ENCODE measurements at regions not wholly inside any gene's neighbourhood (a gene's known extent, or its start where the extent isn't known, plus 50 kb on each side); places are given as distances from the start of the nearest gene placed in this dataset.
A peak's percentile ranks its signal among the peaks of the same experiment; 100 is the strongest.

GRCh38 chr12:107446476-107446875 is 239.1 kb upstream of the PWP1 start:
- Histone ChIP-seq H3K36me3 (ENCODE audit: control insufficient read depth in 2 of 2, insufficient read depth in 2 of 2, low read length in 1 of 2) (no peaks in the 10 kb centered on the region), H3K4me3 (ENCODE audit: low read length in 2 of 2) (no peak overlapping the region), H3K9me3 (ENCODE audit: control insufficient read depth in 2 of 2, insufficient read depth in 1 of 2, low read length in 1 of 2) (no peaks in the 10 kb centered on the region), H3K27me3 (ENCODE audit: control insufficient read depth in 2 of 2, insufficient read depth in 1 of 2, low read length in 1 of 2) (no peaks in the 10 kb centered on the region), H3K27ac (ENCODE audit: low read depth in 1 of 2, low read length in 1 of 2) (no peak overlapping the region), H3K4me1 (ENCODE audit: control insufficient read depth in 2 of 2, insufficient read depth in 2 of 2, low read length in 2 of 2) (no peaks in the 10 kb centered on the region)
- WGBS: 98% methylated on average over 3 of the region's 3 CpGs
- no peak for DNase-seq (ENCODE audit: low read depth in 6 of 9, low spot score in 9 of 9)

- DNase-seq (ENCODE audit: low read depth in 6 of 9, low spot score in 9 of 9): peak in 1 of 9 donors; percentile 13
- Histone ChIP-seq H3K27me3 (ENCODE audit: control insufficient read depth in 2 of 2, insufficient read depth in 1 of 2, low read length in 1 of 2) (no peaks in the 10 kb centered on the region), H3K4me1 (ENCODE audit: control insufficient read depth in 2 of 2, insufficient read depth in 2 of 2, low read length in 2 of 2) (no peaks in the 10 kb centered on the region), H3K4me3 (ENCODE audit: low read length in 2 of 2) (no peak overlapping the region), H3K9me3 (ENCODE audit: control insufficient read depth in 2 of 2, insufficient read depth in 1 of 2, low read length in 1 of 2) (no peaks in the 10 kb centered on the region), H3K36me3 (ENCODE audit: control insufficient read depth in 2 of 2, insufficient read depth in 2 of 2, low read length in 1 of 2) (no peaks in the 10 kb centered on the region), H3K27ac (ENCODE audit: low read depth in 1 of 2, low read length in 1 of 2) (no peak overlapping the region)
- WGBS: 96% methylated on average over 5 of the region's 5 CpGs
Measured at GRCh38 chr12:107447336-107447735, 238.3 kb upstream of the PWP1 start.

DNA sequence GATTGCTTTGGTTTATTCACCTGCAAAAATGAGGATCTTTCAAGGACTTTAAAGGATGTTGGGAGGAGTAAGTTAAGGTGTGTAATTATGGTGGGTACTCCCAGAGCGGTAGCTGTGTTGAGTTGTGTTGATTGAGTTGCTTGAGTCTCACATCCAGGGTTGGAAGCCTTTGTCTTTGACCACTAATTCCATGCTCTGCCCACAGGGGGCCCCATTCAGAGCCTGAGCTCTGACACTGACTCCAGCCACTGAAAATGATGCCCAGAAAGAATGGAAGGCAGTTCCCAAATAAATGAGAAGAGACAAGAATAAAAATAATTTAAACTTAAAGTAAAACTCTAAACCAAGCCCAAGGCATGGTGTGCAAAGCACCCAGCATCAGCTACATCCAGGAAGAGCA is 237.4 kb upstream of the PWP1 start:
- Histone ChIP-seq H3K4me3 (ENCODE audit: low read length in 2 of 2) (no peak overlapping the region), H3K27me3 (ENCODE audit: control insufficient read depth in 2 of 2, insufficient read depth in 1 of 2, low read length in 1 of 2) (no peaks in the 10 kb centered on the region), H3K36me3 (ENCODE audit: control insufficient read depth in 2 of 2, insufficient read depth in 2 of 2, low read length in 1 of 2) (no peaks in the 10 kb centered on the region), H3K4me1 (ENCODE audit: control insufficient read depth in 2 of 2, insufficient read depth in 2 of 2, low read length in 2 of 2) (no peaks in the 10 kb centered on the region), H3K27ac (ENCODE audit: low read depth in 1 of 2, low read length in 1 of 2) (no peak overlapping the region), H3K9me3 (ENCODE audit: control insufficient read depth in 2 of 2, insufficient read depth in 1 of 2, low read length in 1 of 2) (peaks cover 0 to 3% of the 10 kb centered on the region in 2 donors)
- 100% methylated on average over 1 of the region's 1 CpG for WGBS
- DNase-seq (ENCODE audit: low read depth in 6 of 9, low spot score in 9 of 9): no peak

DNA sequence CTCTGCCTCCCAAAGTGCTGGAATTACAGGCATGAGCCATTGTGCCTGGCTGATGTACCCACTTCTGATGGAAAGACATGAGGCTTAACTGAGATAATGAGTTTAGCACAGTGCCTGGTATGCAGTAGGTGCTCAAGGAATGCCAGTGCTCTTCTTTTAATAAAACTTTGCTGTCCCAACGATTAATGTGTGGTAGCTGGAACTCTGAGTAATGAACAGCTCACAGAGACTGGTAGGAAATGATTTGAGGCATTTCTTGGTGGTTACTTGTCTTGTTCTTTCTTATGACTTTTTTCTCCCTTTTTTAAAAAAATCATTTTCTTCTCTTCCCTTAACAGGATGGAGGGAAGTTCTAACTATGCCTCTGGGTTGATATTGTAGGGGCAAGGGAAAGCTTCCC is 235.7 kb upstream of the PWP1 start:
- Histone ChIP-seq H3K9me3 (ENCODE audit: control insufficient read depth in 2 of 2, insufficient read depth in 1 of 2, low read length in 1 of 2) (peaks cover 0 to 3% of the 10 kb centered on the region in 2 donors), H3K4me3 (ENCODE audit: low read length in 2 of 2) (no peak overlapping the region), H3K4me1 (ENCODE audit: control insufficient read depth in 2 of 2, insufficient read depth in 2 of 2, low read length in 2 of 2) (no peaks in the 10 kb centered on the region), H3K27me3 (ENCODE audit: control insufficient read depth in 2 of 2, insufficient read depth in 1 of 2, low read length in 1 of 2) (no peaks in the 10 kb centered on the region), H3K27ac (ENCODE audit: low read depth in 1 of 2, low read length in 1 of 2) (no peak overlapping the region), H3K36me3 (ENCODE audit: control insufficient read depth in 2 of 2, insufficient read depth in 2 of 2, low read length in 1 of 2) (no peaks in the 10 kb centered on the region)
- WGBS: 94% methylated on average over 1 of the region's 1 CpG
- no peak for DNase-seq (ENCODE audit: low read depth in 6 of 9, low spot score in 9 of 9)

DNA sequence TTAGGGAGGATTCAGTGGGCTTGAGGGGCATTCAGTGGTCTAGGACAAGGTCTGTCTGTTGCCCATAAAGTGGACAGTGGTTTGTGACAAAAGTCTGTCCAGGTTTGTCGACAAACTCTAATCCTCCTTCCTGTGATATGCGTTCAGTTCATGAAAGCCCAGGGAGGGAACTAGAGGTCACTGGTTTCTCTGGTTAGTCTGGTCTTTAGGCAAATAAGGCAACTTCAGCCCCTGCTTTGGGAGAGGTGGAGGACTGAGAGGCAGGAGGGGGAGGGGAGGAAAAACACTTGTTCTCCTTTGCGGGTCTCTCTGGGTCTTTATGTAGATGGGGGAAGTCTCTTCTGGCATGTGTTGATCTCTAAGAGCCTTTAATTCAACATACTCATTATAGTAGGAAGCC is 235.1 kb upstream of the PWP1 start:
- no peak overlapping the region for H3K27ac ChIP-seq (ENCODE audit: low read depth in 1 of 2, low read length in 1 of 2)
- H3K36me3 ChIP-seq (ENCODE audit: control insufficient read depth in 2 of 2, insufficient read depth in 2 of 2, low read length in 1 of 2): no peaks in the 10 kb centered on the region
- no peaks in the 10 kb centered on the region for H3K27me3 ChIP-seq (ENCODE audit: control insufficient read depth in 2 of 2, insufficient read depth in 1 of 2, low read length in 1 of 2)
- WGBS: 82% methylated on average over 3 of the region's 3 CpGs
- H3K4me1 ChIP-seq (ENCODE audit: control insufficient read depth in 2 of 2, insufficient read depth in 2 of 2, low read length in 2 of 2): no peaks in the 10 kb centered on the region
- no peak overlapping the region for H3K4me3 ChIP-seq (ENCODE audit: low read length in 2 of 2)
- H3K9me3 ChIP-seq (ENCODE audit: control insufficient read depth in 2 of 2, insufficient read depth in 1 of 2, low read length in 1 of 2): peaks cover 0 to 3% of the 10 kb centered on the region in 2 donors
- DNase-seq (ENCODE audit: low read depth in 6 of 9, low spot score in 9 of 9): no peak

DNA sequence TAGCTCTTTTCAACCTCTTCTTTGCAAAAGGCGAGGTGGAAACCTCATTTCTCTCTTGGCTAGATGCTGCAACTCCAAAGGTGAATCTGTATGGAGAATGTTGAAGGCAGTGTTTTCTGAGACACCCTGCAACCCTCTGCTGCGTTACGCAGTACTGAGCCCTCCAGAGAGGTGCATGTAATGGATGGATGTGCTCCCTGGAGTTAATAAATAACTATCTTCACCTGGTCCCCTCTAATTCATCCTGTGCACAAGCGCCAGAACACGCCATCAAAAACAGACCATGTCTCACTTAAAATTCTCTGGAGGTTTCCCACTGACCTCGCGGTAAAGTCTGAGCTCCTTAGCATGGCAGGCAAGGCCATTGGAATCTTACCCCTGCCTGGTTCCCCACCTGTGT is 234.4 kb upstream of the PWP1 start:
- H3K27me3 ChIP-seq (ENCODE audit: control insufficient read depth in 2 of 2, insufficient read depth in 1 of 2, low read length in 1 of 2): no peaks in the 10 kb centered on the region
- H3K9me3 ChIP-seq (ENCODE audit: control insufficient read depth in 2 of 2, insufficient read depth in 1 of 2, low read length in 1 of 2): peaks cover 0 to 3% of the 10 kb centered on the region in 2 donors
- 97% methylated on average over 7 of the region's 7 CpGs for WGBS
- no peak overlapping the region for H3K27ac ChIP-seq (ENCODE audit: low read depth in 1 of 2, low read length in 1 of 2)
- no peak overlapping the region for H3K4me3 ChIP-seq (ENCODE audit: low read length in 2 of 2)
- DNase-seq (ENCODE audit: low read depth in 6 of 9, low spot score in 9 of 9): no peak
- H3K36me3 ChIP-seq (ENCODE audit: control insufficient read depth in 2 of 2, insufficient read depth in 2 of 2, low read length in 1 of 2): no peaks in the 10 kb centered on the region
- H3K4me1 ChIP-seq (ENCODE audit: control insufficient read depth in 2 of 2, insufficient read depth in 2 of 2, low read length in 2 of 2): no peaks in the 10 kb centered on the region

DNA sequence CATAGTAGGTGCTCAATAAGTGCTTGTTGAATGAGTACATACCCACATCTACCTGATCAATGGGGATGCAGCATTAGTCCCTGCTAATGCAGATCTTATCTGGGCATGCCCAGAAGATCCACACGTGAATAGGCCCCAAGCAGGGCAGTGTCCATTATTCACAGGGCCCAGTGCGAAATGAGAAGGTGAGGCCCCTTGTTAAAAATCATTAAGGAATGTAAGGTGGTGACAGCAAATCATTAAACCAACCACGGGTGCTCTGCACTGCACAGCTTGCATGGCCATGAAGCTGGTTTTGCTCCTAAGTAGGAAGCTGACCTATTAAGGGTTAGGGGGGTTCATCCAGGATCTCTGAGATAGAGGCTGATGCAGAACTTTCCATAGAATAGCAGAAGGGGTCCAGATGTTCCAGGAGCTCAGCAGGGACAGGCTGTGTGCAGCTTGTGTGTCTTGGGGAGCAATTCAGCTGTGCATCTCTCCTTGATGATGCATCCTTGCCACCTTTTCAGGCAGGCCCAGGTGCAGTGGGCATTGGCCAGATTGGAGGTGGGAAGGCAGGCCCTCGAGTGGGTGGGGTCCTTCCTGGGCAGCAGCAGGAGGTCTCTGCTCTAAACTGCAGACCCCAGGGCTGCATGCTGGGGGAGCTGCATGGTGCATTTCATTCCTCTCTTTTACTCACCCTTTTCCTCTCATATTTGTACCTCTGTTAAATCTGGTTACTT is 231.3 kb upstream of the PWP1 start:
- H3K27me3 ChIP-seq (ENCODE audit: control insufficient read depth in 2 of 2, insufficient read depth in 1 of 2, low read length in 1 of 2): no peaks in the 10 kb centered on the region
- WGBS: 95% methylated on average over 4 of the region's 4 CpGs
- peaks cover 0 to 3% of the 10 kb centered on the region in 2 donors for H3K9me3 ChIP-seq (ENCODE audit: control insufficient read depth in 2 of 2, insufficient read depth in 1 of 2, low read length in 1 of 2)
- DNase-seq (ENCODE audit: low read depth in 6 of 9, low spot score in 9 of 9): no peak
- H3K4me3 ChIP-seq (ENCODE audit: low read length in 2 of 2): no peak overlapping the region
- H3K4me1 ChIP-seq (ENCODE audit: control insufficient read depth in 2 of 2, insufficient read depth in 2 of 2, low read length in 2 of 2): no peaks in the 10 kb centered on the region
- no peaks in the 10 kb centered on the region for H3K36me3 ChIP-seq (ENCODE audit: control insufficient read depth in 2 of 2, insufficient read depth in 2 of 2, low read length in 1 of 2)
- no peak overlapping the region for H3K27ac ChIP-seq (ENCODE audit: low read depth in 1 of 2, low read length in 1 of 2)

- Histone ChIP-seq H3K4me1 (ENCODE audit: control insufficient read depth in 2 of 2, insufficient read depth in 2 of 2, low read length in 2 of 2) (no peaks in the 10 kb centered on the region), H3K36me3 (ENCODE audit: control insufficient read depth in 2 of 2, insufficient read depth in 2 of 2, low read length in 1 of 2) (no peaks in the 10 kb centered on the region), H3K27me3 (ENCODE audit: control insufficient read depth in 2 of 2, insufficient read depth in 1 of 2, low read length in 1 of 2) (no peaks in the 10 kb centered on the region), H3K9me3 (ENCODE audit: control insufficient read depth in 2 of 2, insufficient read depth in 1 of 2, low read length in 1 of 2) (peaks cover 0 to 3% of the 10 kb centered on the region in 2 donors), H3K4me3 (ENCODE audit: low read length in 2 of 2) (no peak overlapping the region), H3K27ac (ENCODE audit: low read depth in 1 of 2, low read length in 1 of 2) (no peak overlapping the region)
- no peak for DNase-seq (ENCODE audit: low read depth in 6 of 9, low spot score in 9 of 9)
- WGBS: 98% methylated on average over 11 of the region's 11 CpGs
Measured at GRCh38 chr12:107457362-107457935, 228.2 kb upstream of the PWP1 start.

- no peak overlapping the region for H3K27ac ChIP-seq (ENCODE audit: low read depth in 1 of 2, low read length in 1 of 2)
- H3K9me3 ChIP-seq (ENCODE audit: control insufficient read depth in 2 of 2, insufficient read depth in 1 of 2, low read length in 1 of 2): no peaks in the 10 kb centered on the region
- 96% methylated on average over 2 of the region's 2 CpGs for WGBS
- H3K4me1 ChIP-seq (ENCODE audit: control insufficient read depth in 2 of 2, insufficient read depth in 2 of 2, low read length in 2 of 2): no peaks in the 10 kb centered on the region
- no peaks in the 10 kb centered on the region for H3K36me3 ChIP-seq (ENCODE audit: control insufficient read depth in 2 of 2, insufficient read depth in 2 of 2, low read length in 1 of 2)
- DNase-seq (ENCODE audit: low read depth in 6 of 9, low spot score in 9 of 9): no peak
- no peak overlapping the region for H3K4me3 ChIP-seq (ENCODE audit: low read length in 2 of 2)
- H3K27me3 ChIP-seq (ENCODE audit: control insufficient read depth in 2 of 2, insufficient read depth in 1 of 2, low read length in 1 of 2): no peaks in the 10 kb centered on the region
Measured at GRCh38 chr12:107458163-107458562, 227.4 kb upstream of the PWP1 start.
